K562 (cell line): ENCODE measurements at regions not wholly inside any gene's neighbourhood (a gene's known extent, or its start where the extent isn't known, plus 50 kb on each side); places are given as distances from the start of the nearest gene placed in this dataset.

Experiments
- ATAC-seq: fragments of 200-7000 bp; cut with Tn5 transposase; 3 replicates; pipeline ENCODE4 v1.9.1; 2020; ENCODE audit warnings: moderate library complexity
- BruUV-seq: library from RNA; stranded (reverse); fragments of 400-500 nt; replicated peaks from 2 replicates; lab custom pipeline; 2021; lab: Mats Ljungman, UMichigan
- CTCF ChIA-PET: fragments of 300-600 bp; formaldehyde crosslinking; extraction: SDS; loops from one replicate; lab custom pipeline; 2021; ENCODE audit warnings: low intra/inter-chr PET ratio; lab: Yijun Ruan, JAX
- POLR2A ChIA-PET: fragments of 300-600, 350-650 bp; sonication (Branson Sonifier 250); formaldehyde crosslinking; extraction: SDS; loops from one replicate; lab custom pipeline; 2021; ENCODE audit warnings: antibody characterized with exemption, inconsistent platforms; lab: Yijun Ruan, JAX
- DNase-seq, 4 experiments: peaks; one replicate each; pipeline versions ENCODE4 v3.0.0 to v3.0.0-alpha.2; 2011 to 2018; ENCODE audit warnings: low spot score in 3 of 4, mixed read lengths in 3 of 4; ENCODE audit errors: extremely low read depth in 1 of 4
- FAIRE-seq: peaks from 2 replicates; lab custom pipeline; 2011; peaks lifted over from hg19 to GRCh38; lab: Jason Lieb, UNC
- H2AFZ ChIP-seq: 2 replicates; pipeline ENCODE4 v1.6.0; 2011; ENCODE audit warnings: low read depth, low read length, control low read depth, inconsistent platforms
- H3K27ac ChIP-seq: fragments of 200-600 bp; 3 replicates; pipeline ENCODE4 v1.8.0; 2011; ENCODE audit warnings: low read depth, mild to moderate bottlenecking, control low read depth, inconsistent platforms, low read length, moderate library complexity, mixed read lengths; ENCODE audit errors: extremely low read depth
- H3K27me3 ChIP-seq, 2 experiments: fragments of 300-600 bp in 1 of 2; 2 replicates in 1 of 2; 3 replicates in 1 of 2; pipeline versions ENCODE4 v1.6.0 to v1.8.0; 2011; ENCODE audit warnings: inconsistent platforms in 2 of 2, low read length in 2 of 2, mild to moderate bottlenecking in 1 of 2, mixed read lengths in 1 of 2, moderate library complexity in 1 of 2; ENCODE audit not compliant: control insufficient read depth in 2 of 2, insufficient read depth in 2 of 2
- H3K36me3 ChIP-seq: fragments of 300-600 bp; 3 replicates; pipeline ENCODE4 v1.8.0; 2011; ENCODE audit warnings: mild to moderate bottlenecking, low read length, inconsistent platforms; ENCODE audit not compliant: control insufficient read depth, insufficient read depth
- H3K4me1 ChIP-seq, 2 experiments: fragments of 200-600 bp in 1 of 2; replicated peaks in 1 of 2; 2 replicates in 1 of 2; 3 replicates in 1 of 2; pipeline versions ENCODE4 v1.5.1 to v1.8.0; 2011; ENCODE audit warnings: inconsistent platforms in 2 of 2, low read length in 2 of 2, mild to moderate bottlenecking in 1 of 2, mixed read lengths in 1 of 2, moderate library complexity in 1 of 2; ENCODE audit not compliant: control insufficient read depth in 2 of 2, insufficient read depth in 2 of 2
- H3K4me2 ChIP-seq: 2 replicates; pipeline ENCODE4 v1.6.1; 2011; ENCODE audit warnings: low read length, control low read depth, inconsistent platforms, mixed read lengths; ENCODE audit not compliant: insufficient read depth
- H3K4me3 ChIP-seq: fragments of 200-600 bp; sonication (generic), shearing (Covaris generic); 2 replicates; pipeline ENCODE4 v1.5.1; 2016; ENCODE audit warnings: control low read depth, inconsistent platforms
- H3K79me2 ChIP-seq: fragments of 200-600 bp; 3 replicates; pipeline ENCODE4 v1.8.0; 2011; ENCODE audit warnings: low read length, inconsistent platforms; ENCODE audit not compliant: control insufficient read depth, insufficient read depth
- H3K9ac ChIP-seq, 2 experiments: 2 replicates each; pipeline versions ENCODE4 v1.6.0 to v1.6.1; 2011; ENCODE audit warnings: low read depth in 2 of 2, low read length in 2 of 2, control low read depth in 1 of 2, inconsistent platforms in 1 of 2, mild to moderate bottlenecking in 1 of 2, mixed read lengths in 1 of 2; ENCODE audit not compliant: insufficient read depth in 1 of 2
- H3K9me1 ChIP-seq: one replicate; pipeline ENCODE4 v1.6.0; 2011; ENCODE audit warnings: inconsistent platforms, mild to moderate bottlenecking, low read length, moderate library complexity; ENCODE audit not compliant: control insufficient read depth, insufficient read depth
- H3K9me3 ChIP-seq: replicated peaks from 2 replicates; pipeline ENCODE4 v1.5.1; 2011; ENCODE audit warnings: low read depth, low read length, inconsistent platforms; ENCODE audit not compliant: control insufficient read depth, insufficient read depth
- H4K20me1 ChIP-seq: replicated peaks from 2 replicates; pipeline ENCODE4 v1.6.1; 2011; ENCODE audit warnings: low read length, inconsistent platforms, mixed read lengths; ENCODE audit not compliant: control insufficient read depth, insufficient read depth
- ARNT ChIP-seq, 2 experiments: fragments of 450-650 bp; IDR thresholded peaks; 2 replicates each; pipeline ENCODE4 v1.6.1; 2016; ENCODE audit warnings: mild to moderate bottlenecking in 1 of 2
- CBFA2T2 ChIP-seq: fragments of 450-650 bp; conservative IDR thresholded peaks from 2 replicates; pipeline ENCODE4 v1.6.1; 2017; ENCODE audit warnings: mild to moderate bottlenecking
- CREM ChIP-seq: IDR thresholded peaks from 2 replicates; pipeline ENCODE4 v1.6.1; 2014; ENCODE audit warnings: antibody characterized with exemption, low read depth
- ELK3 ChIP-seq: fragments of 450-650 bp; formaldehyde crosslinking; IDR thresholded peaks from 2 replicates; pipeline ENCODE4 v1.4.0; 2020; ENCODE audit warnings: mild to moderate bottlenecking
- KDM2B ChIP-seq: fragments of 250-450 bp; sonication (Bioruptor Pico); IDR thresholded peaks from 2 replicates; pipeline ENCODE4 v1.8.0; 2021; ENCODE audit warnings: mild to moderate bottlenecking, moderate library complexity
- MIER1 ChIP-seq: fragments of 450-650 bp; IDR thresholded peaks from 2 replicates; pipeline ENCODE4 v1.6.1; 2016; ENCODE audit warnings: antibody characterized with exemption, mild to moderate bottlenecking, low read depth
- NFIC ChIP-seq: fragments of 450-650 bp; IDR thresholded peaks from 2 replicates; pipeline ENCODE4 v1.6.1; 2017; ENCODE audit warnings: mild to moderate bottlenecking, inconsistent platforms
- PURB ChIP-seq: sonication (generic); formaldehyde crosslinking; IDR thresholded peaks from 2 replicates; pipeline ENCODE4 v1.9.0; 2021; ENCODE audit warnings: low read depth, mild to moderate bottlenecking, missing genetic modification reagents
- SAFB ChIP-seq: fragments of 200-400 bp; formaldehyde crosslinking; IDR thresholded peaks from 2 replicates; pipeline ENCODE4 v1.6.1; 2017; ENCODE audit warnings: low read depth, low read length, borderline replicate concordance
- SMARCA5 ChIP-seq: fragments of 450-650 bp; IDR thresholded peaks from 2 replicates; pipeline ENCODE4 v1.6.1; 2016
- SRSF7 ChIP-seq: fragments of 200-400 bp; formaldehyde crosslinking; optimal IDR thresholded peaks from 2 replicates; pipeline ENCODE3; 2017; ENCODE audit warnings: mild to moderate bottlenecking, low read depth, low read length
- STAT5A ChIP-seq: IDR thresholded peaks from 2 replicates; pipeline ENCODE4 v1.6.1; 2012; ENCODE audit warnings: low read length, inconsistent platforms, borderline replicate concordance
- TCF15 ChIP-seq: fragments of 250-450 bp; sonication (Bioruptor Pico); IDR thresholded peaks from 2 replicates; pipeline ENCODE4 v1.8.0; 2022; ENCODE audit warnings: moderate library complexity, mild to moderate bottlenecking, inconsistent platforms
- ZBTB5 ChIP-seq: fragments of 450-650 bp; IDR thresholded peaks from 2 replicates; pipeline ENCODE4 v1.6.1; 2017; ENCODE audit warnings: antibody characterized with exemption
- ZNF133 ChIP-seq: fragments of 250-450 bp; sonication (Bioruptor Pico); IDR thresholded peaks from 2 replicates; pipeline ENCODE4 v1.4.0; 2020; ENCODE audit warnings: mild to moderate bottlenecking
- ZNF140 ChIP-seq: fragments of 250-450 bp; sonication (Bioruptor Pico); IDR thresholded peaks from 2 replicates; pipeline ENCODE4 v1.8.0; 2021; ENCODE audit warnings: moderate library complexity, mild to moderate bottlenecking, inconsistent platforms
- ZNF217 ChIP-seq: sonication (generic); formaldehyde crosslinking; IDR thresholded peaks from 2 replicates; pipeline ENCODE4 v1.8.0; 2022; ENCODE audit warnings: mild to moderate bottlenecking, missing genetic modification reagents
- ZNF224 ChIP-seq: sonication (generic); formaldehyde crosslinking; IDR thresholded peaks from 2 replicates; pipeline ENCODE4 v1.8.0; 2022; ENCODE audit warnings: mild to moderate bottlenecking, missing genetic modification reagents
- ZNF445 ChIP-seq: fragments of 250-450 bp; sonication (Bioruptor Pico); IDR thresholded peaks from 2 replicates; pipeline ENCODE4 v1.4.0; 2020; ENCODE audit warnings: low read depth, mild to moderate bottlenecking, moderate library complexity
- ZNF75A ChIP-seq: fragments of 450-650 bp; formaldehyde crosslinking; IDR thresholded peaks from 2 replicates; pipeline ENCODE4 v1.4.0; 2020; ENCODE audit warnings: mild to moderate bottlenecking
- ZNF778 ChIP-seq: fragments of 450-650 bp; formaldehyde crosslinking; IDR thresholded peaks from 2 replicates; pipeline ENCODE4 v1.4.0; 2020; ENCODE audit warnings: mild to moderate bottlenecking, moderate library complexity
- WGBS: fragments of 100-300 bp; shearing (Covaris generic); methylation state at CpG from one replicate; pipeline ENCODE4 v1.1.6; 2016; ENCODE audit warnings: low coverage, mixed read lengths; ENCODE audit not compliant: insufficient coverage; ENCODE audit errors: missing lambda C conversion rate; 5-methylcytosine and 5-hydroxymethylcytosine counted together
- in situ Hi-C: fragments of 300-500 bp; cut with MboI; formaldehyde crosslinking; loops from 4 replicates; pipeline ENCODE4 v1.15.0; 2018; ENCODE audit warnings: inconsistent platforms, mixed read lengths
- intact Hi-C: fragments of 100-400 bp; cut with micrococcal nuclease; formaldehyde crosslinking; loops from 2 replicates; pipeline ENCODE4 v1.14.2; 2022

- TF ChIP-seq ZBTB5 = no peak
- TF ChIP-seq ZNF217 (CRISPR knock-in tag) = no peak
Measured at GRCh38 chr4:156643826-156644225, 327.8 kb downstream of the PDGFC start (continued).

GRCh38 chr4:156642161-156642560 is 329.4 kb downstream of the PDGFC start:
- WGBS = 0% methylated on average over 3 of the region's 3 CpGs
- in situ Hi-C loops = no loop called here
- no peak overlapping the region for H3K27ac ChIP-seq
- no peak overlapping the region for H3K4me2 ChIP-seq
- no TSS peak for BruUV-seq
- ATAC-seq (no peak), DNase-seq (no peak), FAIRE-seq (no peak)
- no peak overlapping the region for H3K4me3 ChIP-seq
- no peak overlapping the region for H3K9ac ChIP-seq
- H3K9me3 ChIP-seq = no peaks in the 10 kb centered on the region
- H3K9me1 ChIP-seq = no peaks in the 10 kb centered on the region
- no peak for TF ChIP-seq ARNT (IDR thresholded peaks at IDR 0.05)
- no peak for TF ChIP-seq NFIC
- no peak for TF ChIP-seq KDM2B
- no peak for TF ChIP-seq TCF15
- no peak for TF ChIP-seq CREM
- TF ChIP-seq ZNF778 = no peak
- no peak for TF ChIP-seq STAT5A
- TF ChIP-seq ZNF140 = no peak
- TF ChIP-seq CBFA2T2 = no peak
- TF ChIP-seq ZNF224 (CRISPR knock-in tag) = no peak
- TF ChIP-seq MIER1 = no peak
- no peak for TF ChIP-seq SMARCA5
- TF ChIP-seq PURB (CRISPR knock-in tag) = no peak
- no peak for TF ChIP-seq SRSF7
- no peak for TF ChIP-seq ELK3
- no peak for TF ChIP-seq ZNF133 (CRISPR knock-in tag)
- TF ChIP-seq ZNF445 = no peak
- TF ChIP-seq SAFB = no peak
- TF ChIP-seq ZNF75A (CRISPR knock-in tag) = no peak
- H4K20me1 ChIP-seq = no peaks in the 10 kb centered on the region
- no peaks in the 10 kb centered on the region for H3K79me2 ChIP-seq
- intact Hi-C loops = no loop called here
- no peaks in the 10 kb centered on the region for H3K4me1 ChIP-seq
- H2AFZ ChIP-seq = no peak overlapping the region
- H3K27me3 ChIP-seq = no peaks in the 10 kb centered on the region
- POLR2A ChIA-PET = no interaction called here
- CTCF ChIA-PET = no interaction called here
- no peaks in the 10 kb centered on the region for H3K36me3 ChIP-seq
